Ovary (tissue), 3 donors: ENCODE measurements at regions not wholly inside any gene's neighbourhood (a gene's known extent, or its start where the extent isn't known, plus 50 kb on each side); places are given as distances from the start of the nearest gene placed in this dataset.
"Not testable (repeated sequence)": the region's sequence is repeated elsewhere in the genome, so short reads cannot be mapped to it uniquely, and the experiment has no call there.

Experiments
- EP300 ChIP-seq: sonication (generic); formaldehyde crosslinking; IDR thresholded peaks from one replicate; pipeline ENCODE4 v1.6.1; 2017; ENCODE audit warnings: antibody characterized with exemption
- TF ChIP-seq, protein P1 (sequence below), 3 donors: fragments of 450-650 bp in 2 of 3; fragments of 200-600 bp in 1 of 3; IDR thresholded peaks; one replicate each; pipeline versions ENCODE4 v1.5.1 to v1.8.0; 2016 to 2022; ENCODE audit warnings: antibody characterized with exemption in 3 of 3, mild to moderate bottlenecking in 1 of 3
- donor health status: DM: no; HTN: no; CAD: no.

DNA sequence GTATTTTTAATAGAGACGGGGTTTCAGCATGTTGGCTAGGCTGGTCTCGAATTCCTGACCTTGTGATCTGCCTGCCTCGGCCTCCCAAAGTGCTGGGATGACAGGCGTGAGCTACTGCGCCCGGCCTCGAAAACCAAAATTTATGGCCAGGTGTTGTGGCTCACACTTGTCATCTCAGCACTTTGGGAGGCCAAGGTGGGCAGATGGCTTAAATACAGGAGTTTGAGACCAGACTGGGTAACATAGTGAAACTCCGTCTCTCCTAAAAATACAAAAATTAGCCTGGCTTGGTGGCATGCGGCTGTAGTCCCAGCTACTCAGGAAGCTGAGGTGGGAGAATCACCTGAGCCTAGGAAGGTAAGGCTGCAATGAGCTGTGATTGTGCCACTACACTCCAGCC is 80.1 kb downstream of the HAUS1 start:
- TF ChIP-seq, protein P1, sequence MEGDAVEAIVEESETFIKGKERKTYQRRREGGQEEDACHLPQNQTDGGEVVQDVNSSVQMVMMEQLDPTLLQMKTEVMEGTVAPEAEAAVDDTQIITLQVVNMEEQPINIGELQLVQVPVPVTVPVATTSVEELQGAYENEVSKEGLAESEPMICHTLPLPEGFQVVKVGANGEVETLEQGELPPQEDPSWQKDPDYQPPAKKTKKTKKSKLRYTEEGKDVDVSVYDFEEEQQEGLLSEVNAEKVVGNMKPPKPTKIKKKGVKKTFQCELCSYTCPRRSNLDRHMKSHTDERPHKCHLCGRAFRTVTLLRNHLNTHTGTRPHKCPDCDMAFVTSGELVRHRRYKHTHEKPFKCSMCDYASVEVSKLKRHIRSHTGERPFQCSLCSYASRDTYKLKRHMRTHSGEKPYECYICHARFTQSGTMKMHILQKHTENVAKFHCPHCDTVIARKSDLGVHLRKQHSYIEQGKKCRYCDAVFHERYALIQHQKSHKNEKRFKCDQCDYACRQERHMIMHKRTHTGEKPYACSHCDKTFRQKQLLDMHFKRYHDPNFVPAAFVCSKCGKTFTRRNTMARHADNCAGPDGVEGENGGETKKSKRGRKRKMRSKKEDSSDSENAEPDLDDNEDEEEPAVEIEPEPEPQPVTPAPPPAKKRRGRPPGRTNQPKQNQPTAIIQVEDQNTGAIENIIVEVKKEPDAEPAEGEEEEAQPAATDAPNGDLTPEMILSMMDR (IDR thresholded peaks at IDR 0.05): not testable (repeated sequence)
- not testable (repeated sequence) for TF ChIP-seq EP300
